A549 (cell line): ENCODE measurements at regions not wholly inside any gene's neighbourhood (a gene's known extent, or its start where the extent isn't known, plus 50 kb on each side); places are given as distances from the start of the nearest gene placed in this dataset.
"Not testable (repeated sequence)": the region's sequence is repeated elsewhere in the genome, so short reads cannot be mapped to it uniquely, and the experiment has no call there.

Source experiments
- ATAC-seq, 2 experiments: fragments of 200-7000 bp in 1 of 2; fragments of >200 bp in 1 of 2; cut with Nextera tagmentation in 1 of 2; cut with Tn5 transposase in 1 of 2; 3 replicates each; pipeline versions ENCODE4 v1.8.0 to v1.9.1; 2018 to 2020; ENCODE audit warnings: mild to moderate bottlenecking in 1 of 2, moderate library complexity in 1 of 2
- CTCF ChIA-PET: fragments of 300-600 bp; sonication (Branson Sonifier 250); formaldehyde crosslinking; extraction: SDS; loops from one replicate; lab custom pipeline; 2021; ENCODE audit warnings: antibody characterized with exemption, inconsistent platforms; lab: Yijun Ruan, JAX
- POLR2A ChIA-PET: fragments of 350-600 bp; formaldehyde crosslinking; extraction: SDS; loops from one replicate; lab custom pipeline; 2021; ENCODE audit warnings: antibody characterized with exemption, inconsistent platforms; lab: Yijun Ruan, JAX
- DNase-seq, 2 experiments: peaks; one replicate each; pipeline versions ENCODE4 v3.0.0 to v3.0.0-alpha.2; 2011 to 2016; ENCODE audit warnings: low read depth in 1 of 2, low spot score in 1 of 2
- FAIRE-seq: peaks from 2 replicates; lab custom pipeline; 2011; peaks lifted over from hg19 to GRCh38; lab: Jason Lieb, UNC
- H3K27ac ChIP-seq, 2 experiments: fragments of >200 bp; sonication (Bioruptor Twin); formaldehyde crosslinking; 3 replicates each; pipeline ENCODE4 v1.5.1; 2016 to 2017
- H3K4me1 ChIP-seq: fragments of >200 bp; sonication (Bioruptor Twin); formaldehyde crosslinking; 3 replicates; pipeline ENCODE4 v1.6.1; 2016
- H3K4me2 ChIP-seq: fragments of >200 bp; sonication (Bioruptor Twin); formaldehyde crosslinking; 3 replicates; pipeline ENCODE4 v1.6.1; 2016
- H3K4me3 ChIP-seq: fragments of >200 bp; sonication (Bioruptor Twin); formaldehyde crosslinking; 3 replicates; pipeline ENCODE4 v1.5.1; 2016
- H3K9me3 ChIP-seq: fragments of >200 bp; sonication (Bioruptor Twin); formaldehyde crosslinking; 3 replicates; pipeline ENCODE4 v1.6.1; 2016
- CHD2 ChIP-seq: fragments of 150-350 bp; IDR thresholded peaks from 2 replicates; pipeline ENCODE4 v1.6.1; 2014; ENCODE audit warnings: low read length; ENCODE audit not compliant: partially characterized antibody
- HOXA7 ChIP-seq: fragments of 250-450 bp; sonication (Bioruptor Pico); IDR thresholded peaks from 2 replicates; pipeline ENCODE4 v1.5.0; 2020; ENCODE audit warnings: mild to moderate bottlenecking, moderate library complexity
- HOXB13 ChIP-seq: fragments of 250-450 bp; sonication (Bioruptor Pico); IDR thresholded peaks from 2 replicates; pipeline ENCODE4 v1.5.0; 2020; ENCODE audit warnings: low read depth, mild to moderate bottlenecking, moderate library complexity
- JUNB ChIP-seq: fragments of >200 bp; sonication (Bioruptor Twin); formaldehyde crosslinking; IDR thresholded peaks from 2 replicates; pipeline ENCODE4 v1.6.1; 2016
- MYC ChIP-seq: IDR thresholded peaks from 2 replicates; pipeline ENCODE4 v1.6.1; 2012; ENCODE audit warnings: mild to moderate bottlenecking, inconsistent platforms, low read length, improper control_type of control experiment, borderline replicate concordance
- PBX3 ChIP-seq: IDR thresholded peaks from 2 replicates; pipeline ENCODE4 v1.6.1; 2012
- POLR2A ChIP-seq: IDR thresholded peaks from 2 replicates; pipeline ENCODE4 v1.6.1; 2012; ENCODE audit warnings: mild to moderate bottlenecking, low read length
- RCOR1 ChIP-seq: fragments of 150-350 bp; IDR thresholded peaks from 2 replicates; pipeline ENCODE4 v1.6.1; 2014; ENCODE audit warnings: antibody characterized with exemption, low read length, low read depth
- REST ChIP-seq: fragments of 200-600 bp; sonication (generic); IDR thresholded peaks from 2 replicates; pipeline ENCODE4 v1.6.1; 2016; ENCODE audit warnings: antibody characterized with exemption, mild to moderate bottlenecking, moderate library complexity
- RNF2 ChIP-seq: fragments of 200-600 bp; sonication (generic); IDR thresholded peaks from 2 replicates; pipeline ENCODE4 v1.6.1; 2016; ENCODE audit warnings: low read depth, mild to moderate bottlenecking, antibody characterized with exemption, moderate library complexity, borderline replicate concordance
- SREBF2 ChIP-seq: fragments of 450-650 bp; IDR thresholded peaks from 2 replicates; pipeline ENCODE4 v1.6.1; 2014; ENCODE audit warnings: mild to moderate bottlenecking, moderate library complexity
- USF2 ChIP-seq: fragments of 450-650 bp; IDR thresholded peaks from 2 replicates; pipeline ENCODE4 v1.6.1; 2014; ENCODE audit warnings: antibody characterized with exemption
- ZC3H11A ChIP-seq: fragments of 450-650 bp; IDR thresholded peaks from 2 replicates; pipeline ENCODE4 v1.6.1; 2014; ENCODE audit warnings: antibody characterized with exemption, mild to moderate bottlenecking
- WGBS: methylation state at CpG from one replicate; pipeline ENCODE4 v1.1.6; 2017; ENCODE audit errors: missing lambda C conversion rate; 5-methylcytosine and 5-hydroxymethylcytosine counted together
- TF ChIP-seq, protein P1 (sequence below): IDR thresholded peaks from 2 replicates; pipeline ENCODE4 v1.6.1; 2012; ENCODE audit warnings: low read depth, borderline replicate concordance
- TF ChIP-seq, protein P2 (sequence below): IDR thresholded peaks from 2 replicates; pipeline ENCODE4 v1.6.1; 2012

DNA sequence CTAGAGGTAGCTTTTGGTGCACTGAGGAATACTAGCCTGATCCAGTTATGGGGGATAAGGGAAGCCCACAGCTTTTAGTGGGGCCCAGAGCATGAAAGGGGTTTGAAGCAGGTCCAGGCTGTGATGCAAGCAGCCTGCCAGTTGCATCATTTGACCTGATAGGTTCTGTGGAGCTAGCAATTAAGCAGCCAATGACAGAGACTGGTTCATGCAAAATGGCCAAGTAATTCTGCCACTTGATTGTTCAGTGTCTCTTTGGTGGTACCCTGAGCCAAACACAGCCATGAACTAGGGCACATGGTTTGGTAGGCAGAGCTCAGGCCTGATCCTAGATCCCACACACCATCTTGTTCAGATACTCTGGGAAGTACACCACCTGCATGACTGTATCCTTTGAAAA, 91.0 kb upstream of the PRR23C start (continued):
- TF ChIP-seq REST = no peak
- TF ChIP-seq, protein P1, sequence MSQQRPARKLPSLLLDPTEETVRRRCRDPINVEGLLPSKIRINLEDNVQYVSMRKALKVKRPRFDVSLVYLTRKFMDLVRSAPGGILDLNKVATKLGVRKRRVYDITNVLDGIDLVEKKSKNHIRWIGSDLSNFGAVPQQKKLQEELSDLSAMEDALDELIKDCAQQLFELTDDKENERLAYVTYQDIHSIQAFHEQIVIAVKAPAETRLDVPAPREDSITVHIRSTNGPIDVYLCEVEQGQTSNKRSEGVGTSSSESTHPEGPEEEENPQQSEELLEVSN = no peak

DNA sequence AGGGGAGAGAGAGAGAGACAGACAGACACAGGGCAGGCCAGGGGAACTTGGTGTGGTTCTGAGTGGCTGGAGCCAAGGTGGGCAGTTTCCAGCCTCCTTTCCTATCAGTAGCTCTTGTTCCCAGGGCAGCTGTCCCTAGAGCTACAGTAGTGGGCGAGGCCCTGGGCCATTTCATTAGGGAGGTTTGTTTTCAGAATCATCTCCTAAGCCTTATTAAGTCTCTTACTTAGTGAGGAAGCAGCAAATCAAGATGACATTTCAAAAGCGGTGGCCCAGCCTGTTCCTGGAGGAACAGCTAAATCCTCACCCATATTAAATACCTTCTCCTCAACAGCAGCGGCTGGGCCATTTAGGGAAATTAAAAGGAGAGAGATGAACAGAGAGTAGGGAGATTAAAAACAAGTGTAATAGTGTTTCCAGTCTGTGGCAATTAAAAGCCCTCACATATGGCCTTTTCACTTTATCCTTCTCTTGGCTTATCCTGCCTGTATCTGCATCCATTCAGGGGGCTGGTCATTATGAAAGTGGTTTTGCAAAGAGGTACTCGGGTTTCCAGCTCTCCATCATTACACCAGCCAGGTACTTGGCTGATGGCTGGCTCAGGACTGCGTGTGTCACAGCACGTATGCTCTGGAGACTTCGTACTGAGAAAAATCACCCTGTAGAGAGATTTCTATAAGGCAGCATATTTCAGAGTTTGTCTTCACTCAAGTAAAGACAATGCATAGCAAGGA, 91.9 kb upstream of the PRR23C start:
- no peaks in the 10 kb centered on the region for H3K9me3 ChIP-seq
- no peak overlapping the region for H3K4me3 ChIP-seq
- no peaks in the 10 kb centered on the region for H3K4me1 ChIP-seq
- FAIRE-seq = no peak
- no peak for ATAC-seq
- ChIA-PET POLR2A (no interaction called here), CTCF (no interaction called here)
- H3K4me2 ChIP-seq = no peak overlapping the region
- no peak overlapping the region for H3K27ac ChIP-seq
- DNase-seq = no peak
- WGBS = 41% methylated on average over 7 of the region's 7 CpGs
- no peak for TF ChIP-seq HOXB13
- no peak for TF ChIP-seq ZC3H11A

GRCh38 chr3:139140553-139140952, 95.9 kb upstream of the PRR23C start:
- H3K4me3 ChIP-seq = no peak overlapping the region
- POLR2A ChIA-PET = no interaction called here
- ATAC-seq = no peak
- no peaks in the 10 kb centered on the region for H3K4me1 ChIP-seq
- FAIRE-seq = no peak
- no peak for DNase-seq
- no peak overlapping the region for H3K4me2 ChIP-seq
- CTCF ChIA-PET = no interaction called here
- H3K9me3 ChIP-seq = no peaks in the 10 kb centered on the region
- H3K27ac ChIP-seq = no peak overlapping the region
- no peak for TF ChIP-seq USF2
- TF ChIP-seq JUNB = no peak
- TF ChIP-seq HOXB13 = no peak
- TF ChIP-seq MYC = no peak
- no peak for TF ChIP-seq HOXA7 (CRISPR knock-in tag)
- TF ChIP-seq RCOR1 = no peak
- TF ChIP-seq RNF2 = no peak
- TF ChIP-seq SREBF2 = no peak
- no peak for TF ChIP-seq POLR2A
- TF ChIP-seq PBX3 = no peak
- no peak for TF ChIP-seq REST
- no peak for TF ChIP-seq CHD2
- TF ChIP-seq, protein P2, sequence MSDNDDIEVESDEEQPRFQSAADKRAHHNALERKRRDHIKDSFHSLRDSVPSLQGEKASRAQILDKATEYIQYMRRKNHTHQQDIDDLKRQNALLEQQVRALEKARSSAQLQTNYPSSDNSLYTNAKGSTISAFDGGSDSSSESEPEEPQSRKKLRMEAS = no peak

- FAIRE-seq, DNase-seq, H3K27ac ChIP-seq, H3K9me3 ChIP-seq, ATAC-seq, H3K4me3 ChIP-seq, H3K4me2 ChIP-seq, H3K4me1 ChIP-seq, POLR2A ChIA-PET, CTCF ChIA-PET: not testable (repeated sequence)
- WGBS = 3% methylated on average over 4 of the region's 4 CpGs
Observed at GRCh38 chr3:139145980-139146379, 101.3 kb upstream of the PRR23C start.
